AG04449 (cell line): ENCODE measurements at regions not wholly inside any gene's neighbourhood (a gene's known extent, or its start where the extent isn't known, plus 50 kb on each side); places are given as distances from the start of the nearest gene placed in this dataset.

Source experiments
- CTCF ChIA-PET: fragments of 350-600 bp; formaldehyde crosslinking; extraction: SDS; loops from one replicate; lab custom pipeline; 2021; ENCODE audit warnings: antibody characterized with exemption; lab: Yijun Ruan, JAX
- POLR2A ChIA-PET: fragments of 400-600, 350-600 bp; formaldehyde crosslinking; extraction: SDS; loops from one replicate; lab custom pipeline; 2020; ENCODE audit warnings: antibody characterized with exemption, inconsistent platforms; lab: Yijun Ruan, JAX
- DNase-seq: peaks from one replicate; pipeline ENCODE4 v3.0.0-alpha.2; 2010; ENCODE audit warnings: low read depth, low spot score
- H3K4me3 ChIP-seq: 2 replicates; pipeline ENCODE4 v1.5.1; 2011; ENCODE audit warnings: low read depth, mild to moderate bottlenecking, control low read depth, low read length
- TF ChIP-seq, protein P1 (sequence below): IDR thresholded peaks from one replicate; pipeline ENCODE4 v1.5.1; 2011; ENCODE audit warnings: mild to moderate bottlenecking, moderate library complexity, low read length, control low read depth, inconsistent platforms; ENCODE audit not compliant: insufficient read depth; ENCODE audit errors: missing control alignments

DNA sequence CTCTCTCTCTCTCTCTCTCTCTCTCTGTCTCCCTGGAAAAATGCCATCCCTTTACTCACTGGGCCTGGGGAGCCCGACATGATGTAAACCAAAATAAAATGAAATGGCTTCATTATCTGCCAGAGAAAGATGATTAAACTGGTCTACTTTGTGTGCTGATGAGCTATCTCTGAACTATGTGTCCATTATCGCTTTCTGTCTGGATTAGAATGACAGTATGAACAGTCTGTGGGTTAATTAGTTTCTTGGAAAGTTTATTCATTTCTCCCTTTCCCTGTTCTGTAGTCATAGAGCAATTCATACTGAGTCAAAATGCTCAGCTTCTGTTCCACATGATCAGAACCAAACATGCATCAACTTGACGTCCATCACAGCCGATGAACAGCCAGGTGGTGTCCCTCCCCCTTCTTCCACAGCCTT, 72.4 kb upstream of the KCND3 start:
- no peak overlapping the region for H3K4me3 ChIP-seq
- TF ChIP-seq, protein P1, sequence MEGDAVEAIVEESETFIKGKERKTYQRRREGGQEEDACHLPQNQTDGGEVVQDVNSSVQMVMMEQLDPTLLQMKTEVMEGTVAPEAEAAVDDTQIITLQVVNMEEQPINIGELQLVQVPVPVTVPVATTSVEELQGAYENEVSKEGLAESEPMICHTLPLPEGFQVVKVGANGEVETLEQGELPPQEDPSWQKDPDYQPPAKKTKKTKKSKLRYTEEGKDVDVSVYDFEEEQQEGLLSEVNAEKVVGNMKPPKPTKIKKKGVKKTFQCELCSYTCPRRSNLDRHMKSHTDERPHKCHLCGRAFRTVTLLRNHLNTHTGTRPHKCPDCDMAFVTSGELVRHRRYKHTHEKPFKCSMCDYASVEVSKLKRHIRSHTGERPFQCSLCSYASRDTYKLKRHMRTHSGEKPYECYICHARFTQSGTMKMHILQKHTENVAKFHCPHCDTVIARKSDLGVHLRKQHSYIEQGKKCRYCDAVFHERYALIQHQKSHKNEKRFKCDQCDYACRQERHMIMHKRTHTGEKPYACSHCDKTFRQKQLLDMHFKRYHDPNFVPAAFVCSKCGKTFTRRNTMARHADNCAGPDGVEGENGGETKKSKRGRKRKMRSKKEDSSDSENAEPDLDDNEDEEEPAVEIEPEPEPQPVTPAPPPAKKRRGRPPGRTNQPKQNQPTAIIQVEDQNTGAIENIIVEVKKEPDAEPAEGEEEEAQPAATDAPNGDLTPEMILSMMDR, result no peak
- no peak for DNase-seq
- CTCF ChIA-PET, result no interaction called here
- POLR2A ChIA-PET, result no interaction called here

DNA sequence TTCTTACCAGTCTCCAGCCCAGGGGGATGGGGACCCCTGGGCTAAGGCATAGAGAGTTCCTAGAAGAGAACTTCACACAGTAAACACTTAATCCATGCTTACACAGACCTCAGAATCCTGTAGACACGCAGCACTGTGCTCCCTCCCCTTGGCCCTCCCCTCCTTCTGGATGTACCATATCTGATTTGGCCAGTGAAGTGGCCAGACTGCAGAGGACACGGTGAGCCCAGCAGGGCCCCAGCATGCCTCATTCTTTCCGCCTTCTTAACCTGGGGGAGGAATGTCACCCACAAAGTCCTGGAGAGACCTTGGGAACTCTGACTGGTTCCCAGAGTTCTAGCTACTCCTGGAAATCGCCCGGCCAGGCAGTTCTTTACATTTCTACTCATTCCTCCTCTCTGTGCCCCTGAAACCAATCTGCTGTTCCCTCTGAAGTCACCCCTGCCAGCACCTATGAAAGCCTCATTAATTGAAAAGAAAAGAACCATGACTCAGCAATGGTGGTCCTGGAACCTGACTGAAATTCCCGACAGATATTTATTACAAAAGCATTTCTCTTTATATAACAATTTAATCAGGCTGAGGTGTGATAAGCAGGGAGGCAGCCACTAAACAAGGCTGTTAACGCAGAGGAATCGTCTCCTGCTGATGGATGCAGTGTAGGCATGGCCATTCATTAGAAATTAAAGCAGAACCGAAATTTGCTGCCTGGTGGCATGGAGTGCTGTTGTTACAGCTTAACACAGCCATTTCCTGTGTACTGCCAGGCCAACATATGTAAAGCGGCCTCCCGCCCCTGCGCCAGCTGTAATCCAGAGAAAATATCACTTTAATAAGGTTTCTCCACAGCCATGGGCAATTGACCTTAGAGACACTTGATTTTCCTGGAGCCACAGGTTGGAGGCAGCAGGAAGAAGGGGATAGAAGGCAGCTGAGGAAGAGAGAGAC, 74.6 kb upstream of the KCND3 start:
- TF ChIP-seq, protein P1, result no peak
- POLR2A ChIA-PET, result no interaction called here
- DNase-seq, result no peak
- CTCF ChIA-PET, result no interaction called here
- no peak overlapping the region for H3K4me3 ChIP-seq

DNA sequence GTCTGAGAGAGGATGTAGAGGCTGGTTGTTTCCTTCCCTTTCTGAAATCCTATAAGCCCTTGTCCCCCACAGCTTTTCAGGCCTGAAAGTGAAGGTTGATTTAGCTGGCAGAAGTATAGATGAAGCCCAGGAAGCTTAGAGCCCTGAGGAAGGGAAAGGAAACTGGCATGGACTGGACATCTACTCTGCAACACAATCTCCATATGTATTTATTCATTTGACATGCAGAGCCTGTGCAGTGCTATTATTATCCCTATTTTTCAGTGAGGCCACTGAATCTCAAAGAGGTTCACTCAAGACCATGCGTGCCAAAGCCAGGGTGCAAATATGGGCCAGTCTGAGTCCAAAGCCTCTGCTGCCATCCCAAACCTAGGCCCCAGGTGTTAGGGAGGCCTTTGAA, 78.5 kb upstream of the KCND3 start:
- no peak for DNase-seq
- H3K4me3 ChIP-seq, result no peak overlapping the region
- ChIA-PET POLR2A (no interaction called here), CTCF (no interaction called here)
- TF ChIP-seq, protein P1, result no peak

DNA sequence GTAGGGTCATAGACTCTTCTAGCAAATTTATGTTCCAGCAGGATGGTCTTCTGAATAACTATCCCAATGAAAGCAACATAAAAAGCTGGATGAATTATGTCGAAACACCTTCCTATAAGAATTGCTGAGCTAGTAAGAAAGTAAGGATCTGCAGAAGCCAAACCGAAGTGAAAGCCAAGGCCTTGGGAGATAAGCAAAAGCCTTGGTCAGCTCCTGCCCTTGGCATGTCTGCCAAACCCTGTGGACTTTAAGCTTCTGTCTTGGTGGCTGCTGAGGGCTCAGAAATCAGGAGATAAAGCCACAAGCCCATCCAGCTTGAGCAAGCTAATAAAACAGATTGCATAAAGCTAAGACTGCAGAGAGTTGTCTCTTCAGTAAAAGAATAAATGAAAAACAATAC, 81.2 kb upstream of the KCND3 start:
- H3K4me3 ChIP-seq, result no peak overlapping the region
- ChIA-PET CTCF (no interaction called here), POLR2A (no interaction called here)
- TF ChIP-seq, protein P1, result no peak
- no peak for DNase-seq

DNA sequence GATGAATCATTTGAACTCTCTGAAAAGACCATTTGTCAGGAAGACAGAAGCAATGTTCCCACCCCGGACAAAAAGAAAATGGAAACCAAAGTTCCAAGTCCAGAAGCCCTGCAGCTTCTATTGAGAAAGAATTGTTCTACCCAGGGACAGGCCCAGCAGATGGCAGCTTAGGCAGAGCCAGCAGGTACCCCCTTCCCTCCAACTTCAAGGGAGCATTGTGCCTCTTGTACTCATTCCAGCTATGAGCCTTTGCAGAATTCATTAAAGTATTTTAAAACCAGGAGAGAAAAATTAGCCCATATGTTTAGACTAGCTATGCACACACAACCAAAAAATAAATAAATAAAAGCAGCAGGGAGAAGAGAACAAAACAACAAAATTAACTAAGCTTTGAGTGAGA, 85.2 kb upstream of the KCND3 start:
- ChIA-PET CTCF (no interaction called here), POLR2A (no interaction called here)
- DNase-seq, result no peak
- no peak overlapping the region for H3K4me3 ChIP-seq
- TF ChIP-seq, protein P1, result no peak

DNA sequence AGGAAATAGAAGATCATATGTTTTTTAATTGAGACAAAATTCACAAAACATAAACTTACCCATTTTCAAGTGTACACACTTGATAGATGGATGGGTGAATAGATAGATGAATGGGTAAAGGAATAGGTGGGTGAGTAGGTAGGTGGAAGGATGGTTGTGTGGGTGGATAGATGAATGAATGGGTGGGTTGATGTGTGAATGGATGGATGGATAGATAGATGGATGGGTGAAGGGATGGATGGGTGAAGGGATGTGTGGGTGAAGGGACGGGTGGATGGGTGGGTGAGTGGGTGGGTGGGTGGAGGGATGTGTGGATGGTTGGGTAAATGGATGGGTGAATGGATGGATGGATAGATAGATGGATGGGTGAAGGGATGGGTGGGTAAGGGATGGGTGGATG, 86.1 kb upstream of the KCND3 start:
- TF ChIP-seq, protein P1, result no peak
- POLR2A ChIA-PET, result no interaction called here
- no peak overlapping the region for H3K4me3 ChIP-seq
- CTCF ChIA-PET, result no interaction called here
- DNase-seq, result no peak
